Ectodermal cell (in vitro differentiated cells): ENCODE measurements at regions not wholly inside any gene's neighbourhood (a gene's known extent, or its start where the extent isn't known, plus 50 kb on each side); places are given as distances from the start of the nearest gene placed in this dataset.

Source experiments
- H3K27ac ChIP-seq: 2 replicates; pipeline ENCODE4 v1.7.0; 2013; ENCODE audit warnings: mild to moderate bottlenecking, low read depth, low read length; ENCODE audit not compliant: insufficient read depth, poor library complexity, severe bottlenecking
- H3K27me3 ChIP-seq: 2 replicates; pipeline ENCODE4 v1.7.0; 2013; ENCODE audit warnings: mild to moderate bottlenecking, low read length; ENCODE audit not compliant: insufficient read depth, control insufficient read depth, poor library complexity, severe bottlenecking
- H3K36me3 ChIP-seq: one replicate; pipeline ENCODE4 v1.7.0; 2013; ENCODE audit warnings: low read length; ENCODE audit not compliant: control insufficient read depth, insufficient read depth
- H3K4me1 ChIP-seq: one replicate; pipeline ENCODE4 v1.7.0; 2013; ENCODE audit warnings: low read length; ENCODE audit not compliant: control insufficient read depth, insufficient read depth
- H3K4me3 ChIP-seq: 2 replicates; pipeline ENCODE4 v1.7.0; 2013; ENCODE audit warnings: low read depth, low read length, control low read depth; ENCODE audit not compliant: insufficient read depth
- H3K9me3 ChIP-seq: 2 replicates; pipeline ENCODE4 v1.7.0; 2013; ENCODE audit warnings: mild to moderate bottlenecking, low read length, moderate library complexity; ENCODE audit not compliant: control insufficient read depth
- WGBS, 2 experiments: methylation state at CpG; one replicate each; pipeline ENCODE4 v1.1.7; 2013; ENCODE audit warnings: missing lambda C conversion rate in 2 of 2; 5-methylcytosine and 5-hydroxymethylcytosine counted together

GRCh38 chr12:113565368-113565767 is 93.7 kb upstream of the LHX5 start:
- no peak overlapping the region for H3K27ac ChIP-seq
- H3K9me3 ChIP-seq = no peaks in the 10 kb centered on the region
- no peaks in the 10 kb centered on the region for H3K27me3 ChIP-seq
- H3K4me1 ChIP-seq = no peaks in the 10 kb centered on the region
- no peaks in the 10 kb centered on the region for H3K36me3 ChIP-seq
- 76 to 87% methylated on average over 8 of the region's 8 CpGs for WGBS, 2 experiments
- no peak overlapping the region for H3K4me3 ChIP-seq

- no peaks in the 10 kb centered on the region for H3K4me1 ChIP-seq
- no peak overlapping the region for H3K4me3 ChIP-seq
- no peaks in the 10 kb centered on the region for H3K27me3 ChIP-seq
- WGBS, 2 experiments = 86 to 87% methylated on average over 18 of the region's 18 CpGs
- no peaks in the 10 kb centered on the region for H3K36me3 ChIP-seq
- H3K9me3 ChIP-seq = no peaks in the 10 kb centered on the region
- no peak overlapping the region for H3K27ac ChIP-seq
These were observed 89.6 kb upstream of the LHX5 start for GRCh38 chr12:113561068-113561780.

- Histone ChIP-seq H3K27me3 (no peaks in the 10 kb centered on the region), H3K4me1 (no peaks in the 10 kb centered on the region), H3K4me3 (no peak overlapping the region), H3K27ac (no peak overlapping the region), H3K9me3 (no peaks in the 10 kb centered on the region), H3K36me3 (no peaks in the 10 kb centered on the region)
- 86 to 99% methylated on average over 2 of the region's 2 CpGs for WGBS, 2 experiments
These were observed 87.8 kb upstream of the LHX5 start for GRCh38 chr12:113559466-113559865.

- no peak overlapping the region for H3K4me3 ChIP-seq
- H3K9me3 ChIP-seq = no peaks in the 10 kb centered on the region
- no peaks in the 10 kb centered on the region for H3K27me3 ChIP-seq
- H3K36me3 ChIP-seq = no peaks in the 10 kb centered on the region
- WGBS, 2 experiments = 93% methylated on average over 7 of the region's 7 CpGs
- H3K27ac ChIP-seq = no peak overlapping the region
- H3K4me1 ChIP-seq = no peaks in the 10 kb centered on the region
These were observed 83.6 kb upstream of the LHX5 start for GRCh38 chr12:113555226-113555625.

- 92 to 94% methylated on average over 8 of the region's 8 CpGs for WGBS, 2 experiments
- no peaks in the 10 kb centered on the region for H3K4me1 ChIP-seq
These were observed 81.1 kb upstream of the LHX5 start for GRCh38 chr12:113552760-113553159.

GRCh38 chr12:113551563-113551962 is 79.9 kb upstream of the LHX5 start:
- Histone ChIP-seq H3K4me1 (no peaks in the 10 kb centered on the region), H3K36me3 (no peaks in the 10 kb centered on the region), H3K27me3 (no peaks in the 10 kb centered on the region), H3K9me3 (no peaks in the 10 kb centered on the region), H3K4me3 (no peak overlapping the region), H3K27ac (no peak overlapping the region)
- 93 to 94% methylated on average over 4 of the region's 4 CpGs for WGBS, 2 experiments

More at GRCh38 chr12:113552760-113553159, 81.1 kb upstream of the LHX5 start:
- Histone ChIP-seq H3K9me3 (no peaks in the 10 kb centered on the region), H3K27me3 (no peaks in the 10 kb centered on the region), H3K27ac (no peak overlapping the region), H3K4me3 (no peak overlapping the region), H3K36me3 (no peaks in the 10 kb centered on the region)

GRCh38 chr12:113548467-113548866 is 76.8 kb upstream of the LHX5 start:
- no peak overlapping the region for H3K4me3 ChIP-seq
- H3K4me1 ChIP-seq = no peaks in the 10 kb centered on the region
- no peaks in the 10 kb centered on the region for H3K36me3 ChIP-seq
- no peak overlapping the region for H3K27ac ChIP-seq
- WGBS, 2 experiments = 100% methylated on average over 1 of the region's 2 CpGs; no CpG with 5 or more reads in 1 of the 2 experiments
- no peaks in the 10 kb centered on the region for H3K9me3 ChIP-seq
- H3K27me3 ChIP-seq = no peaks in the 10 kb centered on the region

- WGBS, 2 experiments = 67 to 72% methylated on average over 18 of the region's 18 CpGs
These were observed 75.5 kb upstream of the LHX5 start for GRCh38 chr12:113546916-113547863.

GRCh38 chr12:113537751-113538087 is 66.0 kb upstream of the LHX5 start:
- Histone ChIP-seq H3K4me3 (no peak overlapping the region), H3K4me1 (no peaks in the 10 kb centered on the region), H3K9me3 (no peaks in the 10 kb centered on the region), H3K27ac (no peak overlapping the region), H3K36me3 (no peaks in the 10 kb centered on the region), H3K27me3 (no peaks in the 10 kb centered on the region)
- 91 to 92% methylated on average over 6 of the region's 6 CpGs for WGBS, 2 experiments

More at GRCh38 chr12:113546916-113547863, 75.5 kb upstream of the LHX5 start:
- Histone ChIP-seq H3K27me3 (no peaks in the 10 kb centered on the region), H3K4me1 (no peaks in the 10 kb centered on the region), H3K36me3 (no peaks in the 10 kb centered on the region), H3K4me3 (no peak overlapping the region), H3K27ac (no peak overlapping the region), H3K9me3 (no peaks in the 10 kb centered on the region)

GRCh38 chr12:113537046-113537750 is 65.5 kb upstream of the LHX5 start:
- H3K27ac ChIP-seq = no peak overlapping the region
- no peaks in the 10 kb centered on the region for H3K4me1 ChIP-seq
- no peaks in the 10 kb centered on the region for H3K9me3 ChIP-seq
- 93% methylated on average over 11 of the region's 11 CpGs for WGBS, 2 experiments
- H3K36me3 ChIP-seq = no peaks in the 10 kb centered on the region
- no peaks in the 10 kb centered on the region for H3K27me3 ChIP-seq
- no peak overlapping the region for H3K4me3 ChIP-seq
